Neural progenitor cell (in vitro differentiated cells): ENCODE measurements at regions not wholly inside any gene's neighbourhood (a gene's known extent, or its start where the extent isn't known, plus 50 kb on each side); places are given as distances from the start of the nearest gene placed in this dataset.

Experiments
- DNase-seq: peaks from one replicate; pipeline ENCODE4 v3.0.0-alpha.2; 2016; ENCODE audit warnings: low spot score
- H2AFZ ChIP-seq: fragments of 200-600 bp; sonication (generic); replicated peaks from 2 replicates; pipeline ENCODE4 v1.6.1; 2016; ENCODE audit warnings: antibody characterized with exemption
- H3F3A ChIP-seq: fragments of 200-600 bp; sonication (generic); 2 replicates; pipeline ENCODE4 v1.6.1; 2016; ENCODE audit warnings: antibody characterized with exemption, low read depth
- H3K27ac ChIP-seq: fragments of 200-600 bp; sonication (generic); 2 replicates; pipeline ENCODE4 v1.5.1; 2016; ENCODE audit warnings: mild to moderate bottlenecking
- H3K27me3 ChIP-seq: fragments of 200-600 bp; sonication (generic); 2 replicates; pipeline ENCODE4 v1.6.1; 2016; ENCODE audit warnings: mild to moderate bottlenecking, moderate library complexity
- H3K36me3 ChIP-seq: fragments of 200-600 bp; sonication (generic); 2 replicates; pipeline ENCODE4 v1.5.1; 2016
- H3K4me1 ChIP-seq: fragments of 200-600 bp; sonication (generic); 2 replicates; pipeline ENCODE4 v1.6.1; 2016; ENCODE audit warnings: mixed run types
- H3K4me2 ChIP-seq: fragments of 200-600 bp; sonication (generic); 2 replicates; pipeline ENCODE4 v1.6.1; 2016
- H3K4me3 ChIP-seq: fragments of 200-600 bp; sonication (generic); 2 replicates; pipeline ENCODE4 v1.5.1; 2016
- H3K79me2 ChIP-seq: fragments of 200-600 bp; sonication (generic); 2 replicates; pipeline ENCODE4 v1.6.1; 2016; ENCODE audit warnings: low read depth
- H3K9ac ChIP-seq: fragments of 200-600 bp; sonication (generic); 2 replicates; pipeline ENCODE4 v1.6.1; 2016
- H3K9me3 ChIP-seq: fragments of 200-600 bp; sonication (generic); 2 replicates; pipeline ENCODE4 v1.5.1; 2016; ENCODE audit warnings: low read depth
- H4K20me1 ChIP-seq: fragments of 200-600 bp; sonication (generic); 2 replicates; pipeline ENCODE4 v1.6.1; 2016; ENCODE audit warnings: low read depth
- H3K27ac Mint-ChIP-seq: 3 replicates; pipeline ENCODE4 v1.8.0; 2021; ENCODE audit warnings: mixed read lengths
- H3K27me3 Mint-ChIP-seq: 2 replicates; pipeline ENCODE4 v1.8.0; 2022; ENCODE audit warnings: low read depth, mild to moderate bottlenecking, inconsistent platforms, moderate library complexity, mixed read lengths; ENCODE audit not compliant: insufficient read depth
- H3K36me3 Mint-ChIP-seq: 3 replicates; pipeline ENCODE4 v1.8.0; 2021; ENCODE audit warnings: mixed read lengths
- H3K4me1 Mint-ChIP-seq: 3 replicates; pipeline ENCODE4 v1.8.0; 2021; ENCODE audit warnings: mixed read lengths
- H3K4me3 Mint-ChIP-seq: 3 replicates; pipeline ENCODE4 v1.8.0; 2021; ENCODE audit warnings: mild to moderate bottlenecking, moderate library complexity, mixed read lengths
- H3K9me3 Mint-ChIP-seq: 3 replicates; pipeline ENCODE4 v1.8.0; 2020; ENCODE audit warnings: mixed read lengths
- EZH2 ChIP-seq: fragments of 200-600 bp; sonication (generic); IDR thresholded peaks from 2 replicates; pipeline ENCODE4 v1.6.1; 2017; ENCODE audit warnings: antibody characterized with exemption, mild to moderate bottlenecking, moderate library complexity
- EZH2phosphoT487 ChIP-seq: fragments of 200-600 bp; sonication (generic); IDR thresholded peaks from 2 replicates; pipeline ENCODE4 v1.6.1; 2017; ENCODE audit warnings: antibody characterized with exemption
- TF ChIP-seq, protein P1 (sequence below): fragments of 200-600 bp; sonication (generic); IDR thresholded peaks from 2 replicates; pipeline ENCODE4 v1.5.1; 2017; ENCODE audit warnings: antibody characterized with exemption, mild to moderate bottlenecking

DNA sequence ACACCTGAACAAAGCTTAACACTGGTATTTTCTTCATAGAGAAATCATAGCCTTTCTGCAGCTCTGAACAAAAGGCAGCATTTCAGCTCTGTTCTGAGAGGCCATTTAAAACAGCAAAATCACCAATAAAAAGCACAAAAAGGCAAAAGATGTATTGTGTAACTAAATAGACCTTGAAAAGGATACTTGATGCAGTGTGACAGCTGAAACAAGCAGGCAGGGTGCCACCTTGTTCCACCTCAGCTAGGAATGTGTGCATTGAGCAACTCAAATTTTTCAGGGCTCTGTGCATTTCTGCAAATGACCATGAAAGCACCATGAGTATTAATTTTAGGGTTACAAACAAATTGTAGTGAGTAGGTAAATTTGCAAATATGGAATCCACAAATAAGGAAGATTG is 65.8 kb downstream of the RHOU start:
- Histone ChIP-seq H4K20me1 (no peaks in the 10 kb centered on the region), H3K9ac (no peak overlapping the region), H3K9me3 (no peaks in the 10 kb centered on the region), H3F3A (no peaks in the 10 kb centered on the region), H3K27me3 (no peaks in the 10 kb centered on the region), H3K4me2 (no peak overlapping the region), H3K36me3 (no peaks in the 10 kb centered on the region), H3K27ac (no peak overlapping the region), H3K4me3 (no peak overlapping the region), H3K4me1 (peaks cover 14% of the 10 kb centered on the region), H3K79me2 (no peaks in the 10 kb centered on the region), H2AFZ (no peak overlapping the region)
- H3K9me3 Mint-ChIP-seq = no peaks in the 10 kb centered on the region
- TF ChIP-seq EZH2phosphoT487 (no peak), EZH2 (no peak)
- TF ChIP-seq, protein P1, sequence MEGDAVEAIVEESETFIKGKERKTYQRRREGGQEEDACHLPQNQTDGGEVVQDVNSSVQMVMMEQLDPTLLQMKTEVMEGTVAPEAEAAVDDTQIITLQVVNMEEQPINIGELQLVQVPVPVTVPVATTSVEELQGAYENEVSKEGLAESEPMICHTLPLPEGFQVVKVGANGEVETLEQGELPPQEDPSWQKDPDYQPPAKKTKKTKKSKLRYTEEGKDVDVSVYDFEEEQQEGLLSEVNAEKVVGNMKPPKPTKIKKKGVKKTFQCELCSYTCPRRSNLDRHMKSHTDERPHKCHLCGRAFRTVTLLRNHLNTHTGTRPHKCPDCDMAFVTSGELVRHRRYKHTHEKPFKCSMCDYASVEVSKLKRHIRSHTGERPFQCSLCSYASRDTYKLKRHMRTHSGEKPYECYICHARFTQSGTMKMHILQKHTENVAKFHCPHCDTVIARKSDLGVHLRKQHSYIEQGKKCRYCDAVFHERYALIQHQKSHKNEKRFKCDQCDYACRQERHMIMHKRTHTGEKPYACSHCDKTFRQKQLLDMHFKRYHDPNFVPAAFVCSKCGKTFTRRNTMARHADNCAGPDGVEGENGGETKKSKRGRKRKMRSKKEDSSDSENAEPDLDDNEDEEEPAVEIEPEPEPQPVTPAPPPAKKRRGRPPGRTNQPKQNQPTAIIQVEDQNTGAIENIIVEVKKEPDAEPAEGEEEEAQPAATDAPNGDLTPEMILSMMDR = no peak
- peaks cover 29% of the 10 kb centered on the region for H3K4me1 Mint-ChIP-seq
- no peak overlapping the region for H3K27ac Mint-ChIP-seq
- DNase-seq = no peak
- no peak overlapping the region for H3K4me3 Mint-ChIP-seq
- no peaks in the 10 kb centered on the region for H3K36me3 Mint-ChIP-seq
- peaks cover 3% of the 10 kb centered on the region for H3K27me3 Mint-ChIP-seq

DNA sequence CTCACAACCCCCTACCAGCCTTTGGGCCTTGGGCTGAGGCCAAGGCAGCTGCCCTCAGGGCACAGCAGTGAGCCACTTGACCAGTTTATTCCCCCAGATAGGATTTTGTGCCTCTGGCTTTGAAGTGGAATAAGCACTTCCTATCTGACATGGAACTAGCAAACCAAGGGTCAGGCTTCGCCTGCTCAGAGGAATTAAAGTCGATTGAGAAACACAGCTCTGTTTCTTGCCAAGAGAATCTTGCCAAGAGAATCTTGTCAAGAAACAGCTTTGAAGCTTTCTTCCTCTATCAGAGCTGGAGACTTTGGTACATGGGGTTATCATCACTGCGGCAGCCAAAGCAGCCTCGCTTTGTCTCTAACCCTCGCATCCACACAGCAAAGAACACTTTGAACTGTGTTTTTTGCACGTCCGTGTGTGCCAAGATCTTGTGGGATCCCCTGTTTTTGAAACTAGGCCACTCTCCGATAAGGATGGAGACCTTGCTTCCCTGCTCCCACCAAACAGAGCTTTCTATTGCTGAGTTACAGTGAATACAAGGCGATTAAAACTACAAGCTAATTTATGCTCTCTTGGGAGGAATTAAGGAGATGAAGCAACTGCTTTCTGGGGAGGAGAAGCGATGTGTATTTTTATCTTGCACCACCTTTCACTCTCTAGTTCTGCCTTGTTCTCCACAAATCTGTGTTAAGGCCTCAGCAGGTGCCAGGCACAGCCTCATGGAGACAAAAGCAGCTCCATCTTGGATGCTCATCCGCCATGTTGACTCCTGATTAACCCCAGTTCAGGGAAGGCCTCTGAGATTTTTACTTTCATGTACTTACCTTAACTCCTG is 67.3 kb downstream of the RHOU start:
- peaks cover 3% of the 10 kb centered on the region for H3K27me3 Mint-ChIP-seq
- H3K27ac Mint-ChIP-seq = no peak overlapping the region
- H3K36me3 ChIP-seq = no peaks in the 10 kb centered on the region
- H3F3A ChIP-seq = no peaks in the 10 kb centered on the region
- no peak overlapping the region for H3K4me3 Mint-ChIP-seq
- peaks cover 14% of the 10 kb centered on the region for H3K4me1 ChIP-seq
- H3K36me3 Mint-ChIP-seq = no peaks in the 10 kb centered on the region
- H3K27me3 ChIP-seq = no peaks in the 10 kb centered on the region
- no peak overlapping the region for H3K4me2 ChIP-seq
- no peak overlapping the region for H3K9ac ChIP-seq
- DNase-seq = no peak
- H3K27ac ChIP-seq = no peak overlapping the region
- H3K4me3 ChIP-seq = no peak overlapping the region
- peak overlapping the region; percentile 63 for H2AFZ ChIP-seq
- TF ChIP-seq, protein P1 = no peak
- TF ChIP-seq EZH2 (no peak), EZH2phosphoT487 (no peak)
- peaks cover 28% of the 10 kb centered on the region for H3K4me1 Mint-ChIP-seq
- H3K9me3 ChIP-seq = no peaks in the 10 kb centered on the region
- no peaks in the 10 kb centered on the region for H3K79me2 ChIP-seq
- H3K9me3 Mint-ChIP-seq = no peaks in the 10 kb centered on the region
- H4K20me1 ChIP-seq = no peaks in the 10 kb centered on the region

DNA sequence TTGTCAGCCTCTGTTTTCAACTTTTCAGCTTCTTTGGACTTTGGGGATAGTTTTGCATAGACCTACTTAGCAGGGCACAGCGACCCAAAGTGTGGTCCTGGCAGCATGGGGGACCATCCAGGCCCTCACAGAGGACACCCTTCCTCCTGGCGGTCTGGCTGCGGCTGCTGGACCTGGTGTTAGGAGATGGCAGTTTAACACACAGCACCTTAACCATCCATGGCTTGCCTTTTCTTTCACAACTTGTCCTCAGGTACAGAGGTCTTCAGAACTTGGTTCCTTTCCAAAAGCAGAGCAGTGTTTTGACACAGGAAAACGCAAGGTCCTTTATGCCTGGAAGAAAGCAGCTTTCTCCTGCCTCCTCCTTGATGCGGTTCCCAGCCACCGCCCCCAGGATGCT is 68.1 kb downstream of the RHOU start:
- no peaks in the 10 kb centered on the region for H4K20me1 ChIP-seq
- H3K27me3 ChIP-seq = no peaks in the 10 kb centered on the region
- no peak for DNase-seq
- no peak overlapping the region for H3K9ac ChIP-seq
- no peaks in the 10 kb centered on the region for H3F3A ChIP-seq
- no peak overlapping the region for H3K4me2 ChIP-seq
- H3K9me3 Mint-ChIP-seq = no peaks in the 10 kb centered on the region
- no peak overlapping the region for H3K4me3 Mint-ChIP-seq
- no peaks in the 10 kb centered on the region for H3K36me3 Mint-ChIP-seq
- TF ChIP-seq, protein P1 = no peak
- TF ChIP-seq EZH2phosphoT487 = no peak
- no peak for TF ChIP-seq EZH2
- no peaks in the 10 kb centered on the region for H3K36me3 ChIP-seq
- no peak overlapping the region for H3K4me3 ChIP-seq
- no peaks in the 10 kb centered on the region for H3K79me2 ChIP-seq
- H3K4me1 ChIP-seq = peaks cover 9% of the 10 kb centered on the region
- peaks cover 2% of the 10 kb centered on the region for H3K27me3 Mint-ChIP-seq
- H2AFZ ChIP-seq = no peak overlapping the region
- H3K9me3 ChIP-seq = no peaks in the 10 kb centered on the region
- H3K27ac Mint-ChIP-seq = no peak overlapping the region
- H3K4me1 Mint-ChIP-seq = peaks cover 22% of the 10 kb centered on the region
- no peak overlapping the region for H3K27ac ChIP-seq
